ENCODE measurements at regions not wholly inside any gene's neighbourhood (a gene's known extent, or its start where the extent isn't known, plus 50 kb on each side); places are given as distances from the start of the nearest gene placed in this dataset.

- TF ChIP-seq CTCF (IDR thresholded peaks at IDR 0.05; ENCODE audit: extremely low read depth, low read depth, low read length) = no peak
- Histone ChIP-seq H2AFZ (ENCODE audit: low read length) (no peak overlapping the region), H3K4me1 (ENCODE audit: insufficient read depth, low read length) (no peaks in the 10 kb centered on the region), H3K79me2 (ENCODE audit: insufficient read depth, low read length) (no peaks in the 10 kb centered on the region), H3K4me2 (ENCODE audit: insufficient read depth, low read length) (no peak overlapping the region), H3K9me3 (ENCODE audit: low read depth, low read length) (no peaks in the 10 kb centered on the region), H3K27ac (ENCODE audit: low read depth, low read length) (no peak overlapping the region), H3K4me3 (ENCODE audit: insufficient read depth, low read length) (no peak overlapping the region), H4K20me1 (ENCODE audit: insufficient read depth, low read length) (no peaks in the 10 kb centered on the region), H3K27me3 (ENCODE audit: insufficient read depth, low read length) (no peaks in the 10 kb centered on the region), H3K36me3 (ENCODE audit: insufficient read depth, low read length) (no peaks in the 10 kb centered on the region)
- DNase-seq (ENCODE audit: insufficient read length, low spot score, missing footprints) = no peak
Observed at GRCh38 chr12:110998971-110999370, 78.6 kb upstream of the MYL2 start.

GRCh38 chr12:110998165-110998564 lies 77.8 kb upstream of the MYL2 start:
- TF ChIP-seq CTCF (IDR thresholded peaks at IDR 0.05; ENCODE audit: extremely low read depth, low read depth, low read length) = no peak
- no peak overlapping the region for H3K4me3 ChIP-seq (ENCODE audit: insufficient read depth, low read length)
- H3K4me2 ChIP-seq (ENCODE audit: insufficient read depth, low read length) = no peak overlapping the region
- H3K27ac ChIP-seq (ENCODE audit: low read depth, low read length) = no peak overlapping the region
- H3K9me3 ChIP-seq (ENCODE audit: low read depth, low read length) = no peaks in the 10 kb centered on the region
- H4K20me1 ChIP-seq (ENCODE audit: insufficient read depth, low read length) = no peaks in the 10 kb centered on the region
- H3K27me3 ChIP-seq (ENCODE audit: insufficient read depth, low read length) = no peaks in the 10 kb centered on the region
- H3K36me3 ChIP-seq (ENCODE audit: insufficient read depth, low read length) = no peaks in the 10 kb centered on the region
- no peak overlapping the region for H2AFZ ChIP-seq (ENCODE audit: low read length)
- DNase-seq (ENCODE audit: insufficient read length, low spot score, missing footprints) = no peak
- no peaks in the 10 kb centered on the region for H3K4me1 ChIP-seq (ENCODE audit: insufficient read depth, low read length)
- no peaks in the 10 kb centered on the region for H3K79me2 ChIP-seq (ENCODE audit: insufficient read depth, low read length)

- H4K20me1 ChIP-seq (ENCODE audit: insufficient read depth, low read length) = no peaks in the 10 kb centered on the region
- no peak for TF ChIP-seq CTCF (IDR thresholded peaks at IDR 0.05; ENCODE audit: extremely low read depth, low read depth, low read length)
- H3K79me2 ChIP-seq (ENCODE audit: insufficient read depth, low read length) = no peaks in the 10 kb centered on the region
- no peaks in the 10 kb centered on the region for H3K27me3 ChIP-seq (ENCODE audit: insufficient read depth, low read length)
- no peaks in the 10 kb centered on the region for H3K9me3 ChIP-seq (ENCODE audit: low read depth, low read length)
- H3K27ac ChIP-seq (ENCODE audit: low read depth, low read length) = no peak overlapping the region
- H2AFZ ChIP-seq (ENCODE audit: low read length) = no peak overlapping the region
- H3K4me1 ChIP-seq (ENCODE audit: insufficient read depth, low read length) = no peaks in the 10 kb centered on the region
- no peak for DNase-seq (ENCODE audit: insufficient read length, low spot score, missing footprints)
- no peaks in the 10 kb centered on the region for H3K36me3 ChIP-seq (ENCODE audit: insufficient read depth, low read length)
- H3K4me3 ChIP-seq (ENCODE audit: insufficient read depth, low read length) = no peak overlapping the region
- no peak overlapping the region for H3K4me2 ChIP-seq (ENCODE audit: insufficient read depth, low read length)
Observed at GRCh38 chr12:110996415-110996814, 76.0 kb upstream of the MYL2 start.

GRCh38 chr12:110995615-110996014 lies 75.2 kb upstream of the MYL2 start:
- Histone ChIP-seq H3K36me3 (ENCODE audit: insufficient read depth, low read length) (no peaks in the 10 kb centered on the region), H3K9me3 (ENCODE audit: low read depth, low read length) (no peaks in the 10 kb centered on the region), H4K20me1 (ENCODE audit: insufficient read depth, low read length) (no peaks in the 10 kb centered on the region), H3K27ac (ENCODE audit: low read depth, low read length) (no peak overlapping the region), H3K79me2 (ENCODE audit: insufficient read depth, low read length) (no peaks in the 10 kb centered on the region), H3K27me3 (ENCODE audit: insufficient read depth, low read length) (no peaks in the 10 kb centered on the region), H3K4me1 (ENCODE audit: insufficient read depth, low read length) (no peaks in the 10 kb centered on the region), H2AFZ (ENCODE audit: low read length) (no peak overlapping the region), H3K4me3 (ENCODE audit: insufficient read depth, low read length) (no peak overlapping the region), H3K4me2 (ENCODE audit: insufficient read depth, low read length) (no peak overlapping the region)
- DNase-seq (ENCODE audit: insufficient read length, low spot score, missing footprints) = no peak
- no peak for TF ChIP-seq CTCF (IDR thresholded peaks at IDR 0.05; ENCODE audit: extremely low read depth, low read depth, low read length)
